SK-MEL-5 (cell line): ENCODE measurements at regions not wholly inside any gene's neighbourhood (a gene's known extent, or its start where the extent isn't known, plus 50 kb on each side); places are given as distances from the start of the nearest gene placed in this dataset.
"Not testable (repeated sequence)": the region's sequence is repeated elsewhere in the genome, so short reads cannot be mapped to it uniquely, and the experiment has no call there.

ENCODE experiments used
- DNase-seq: peaks from one replicate; pipeline ENCODE4 v3.0.0-alpha.2; 2016; ENCODE audit warnings: low read depth, low spot score
- in situ Hi-C: cut with HindIII; loops from 2 replicates; pipeline ENCODE4 v1.10.0; 2016; ENCODE audit warnings: low sequenced_read_pairs, high pct_unique_total_duplicates, low pct_unique_long_range_greater_than_20kb

- DNase-seq, result no peak
- in situ Hi-C loops, result no loop called here
Measured at GRCh38 chr11:87819151-87819550, 356.1 kb downstream of the RAB38 start.

- no peak for DNase-seq
- in situ Hi-C loops, result no loop called here
Measured at GRCh38 chr11:87812571-87813365, 362.5 kb downstream of the RAB38 start.

DNA sequence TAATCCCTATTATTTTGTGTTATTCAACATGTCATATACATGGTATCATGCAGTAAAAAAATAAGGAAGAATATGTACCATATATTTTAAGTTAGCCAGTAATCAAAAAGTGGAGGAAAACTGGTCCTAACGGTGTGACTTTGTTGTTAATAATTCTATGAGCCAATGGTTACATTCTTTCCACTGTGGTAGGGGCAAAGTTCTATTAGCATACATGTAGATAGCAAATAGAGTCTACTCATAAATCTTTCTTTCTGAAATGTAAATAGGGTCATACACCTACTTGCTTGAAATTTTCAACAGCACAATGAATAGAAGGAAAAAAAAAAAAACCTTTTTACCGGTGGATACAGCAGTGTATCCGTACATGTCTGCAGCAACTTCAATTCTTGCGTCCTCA, 364.8 kb downstream of the RAB38 start:
- in situ Hi-C loops, result no loop called here
- DNase-seq, result no peak

- DNase-seq, result peak; percentile 61
- in situ Hi-C loops, result no loop called here
Measured at GRCh38 chr11:87809256-87809655, 366.0 kb downstream of the RAB38 start.

GRCh38 chr11:87804176-87804575, 371.1 kb downstream of the RAB38 start:
- DNase-seq, result no peak

GRCh38 chr11:87803748-87804147, 371.5 kb downstream of the RAB38 start:
- in situ Hi-C loops, result no loop called here
- DNase-seq, result no peak

More at GRCh38 chr11:87804176-87804575, 371.1 kb downstream of the RAB38 start:
- in situ Hi-C loops, result no loop called here

DNA sequence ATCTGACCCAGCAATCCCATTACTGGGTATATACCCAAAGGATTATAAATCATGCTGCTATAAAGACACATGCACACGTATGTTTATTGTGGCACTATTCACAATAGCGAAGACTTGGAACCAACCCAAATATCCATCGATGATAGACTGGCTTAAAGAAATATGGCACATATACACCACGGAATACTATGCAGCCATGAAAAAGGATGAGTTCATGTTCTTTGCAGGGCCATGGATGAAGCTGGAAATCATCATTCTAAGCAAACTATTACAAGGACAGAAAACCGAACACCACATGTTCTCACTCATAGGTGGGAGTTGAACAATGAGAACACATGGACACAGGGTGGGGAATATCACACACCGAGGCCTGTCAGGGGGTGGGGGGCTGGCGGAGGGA, 390.4 kb downstream of the RAB38 start:
- in situ Hi-C loops, DNase-seq: not testable (repeated sequence)

DNA sequence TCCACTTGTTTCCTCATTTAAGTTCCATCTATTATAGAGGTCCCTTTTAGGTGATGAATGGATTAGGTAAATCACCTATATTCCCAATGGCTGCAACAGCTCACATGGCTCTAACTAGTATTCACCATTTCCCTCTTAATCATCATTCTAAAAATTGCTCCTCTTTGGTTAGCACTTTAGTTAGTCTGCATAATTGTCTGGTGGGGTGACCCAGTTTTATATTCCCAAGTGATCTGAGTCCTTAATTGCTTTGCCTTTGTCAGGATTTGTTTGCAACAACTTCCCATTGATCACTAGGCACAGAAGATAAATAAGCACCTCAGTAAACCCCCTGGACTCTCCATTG, 395.2 kb downstream of the RAB38 start:
- in situ Hi-C loops, result no loop called here
- DNase-seq, result no peak

- in situ Hi-C loops, result no loop called here
- DNase-seq, result peak; percentile 6
Measured at GRCh38 chr11:87779276-87780067, 395.8 kb downstream of the RAB38 start.

DNA sequence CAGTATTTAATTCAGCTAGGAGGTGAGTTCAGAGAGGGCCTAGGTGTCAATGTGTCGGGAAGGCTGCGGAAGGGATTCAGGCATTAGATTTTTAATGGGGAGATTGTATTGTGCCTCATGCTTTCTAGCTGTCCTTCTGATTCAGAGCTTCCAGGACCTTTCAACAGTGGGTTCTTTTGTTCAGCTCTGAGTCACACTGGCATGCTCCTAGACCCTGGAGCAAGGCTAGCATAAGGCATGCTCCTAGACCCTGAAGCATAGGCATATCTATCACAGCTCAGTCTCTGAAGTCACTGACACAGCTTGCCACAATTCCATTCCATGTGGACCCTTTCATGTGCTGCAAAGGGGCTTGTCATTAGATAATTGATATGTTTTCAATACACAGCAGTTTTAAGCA, 396.9 kb downstream of the RAB38 start:
- in situ Hi-C loops, result no loop called here
- DNase-seq, result peak; percentile 96

- no peak for DNase-seq
- in situ Hi-C loops, result no loop called here
Measured at GRCh38 chr11:87775036-87775435, 400.2 kb downstream of the RAB38 start.

DNA sequence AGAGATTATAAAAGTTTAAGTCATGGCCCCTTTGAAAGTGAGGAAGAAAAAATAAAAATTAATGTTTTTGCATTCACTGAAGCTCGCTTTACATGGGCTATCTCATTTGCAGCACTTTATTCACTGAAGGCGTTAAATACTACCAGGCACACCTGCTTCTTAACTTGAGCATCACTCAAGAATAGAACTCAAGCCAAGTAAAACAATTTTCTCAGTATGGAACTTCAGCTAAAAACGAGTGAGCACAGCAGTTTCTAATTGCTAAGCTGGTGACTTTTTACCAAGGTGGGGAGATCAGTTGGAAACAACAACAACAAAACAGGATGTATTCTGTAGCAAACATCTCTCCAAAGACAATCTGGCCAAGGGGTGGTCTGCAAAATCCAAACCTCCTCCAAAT, 405.6 kb downstream of the RAB38 start:
- in situ Hi-C loops, result no loop called here
- DNase-seq, result no peak

DNA sequence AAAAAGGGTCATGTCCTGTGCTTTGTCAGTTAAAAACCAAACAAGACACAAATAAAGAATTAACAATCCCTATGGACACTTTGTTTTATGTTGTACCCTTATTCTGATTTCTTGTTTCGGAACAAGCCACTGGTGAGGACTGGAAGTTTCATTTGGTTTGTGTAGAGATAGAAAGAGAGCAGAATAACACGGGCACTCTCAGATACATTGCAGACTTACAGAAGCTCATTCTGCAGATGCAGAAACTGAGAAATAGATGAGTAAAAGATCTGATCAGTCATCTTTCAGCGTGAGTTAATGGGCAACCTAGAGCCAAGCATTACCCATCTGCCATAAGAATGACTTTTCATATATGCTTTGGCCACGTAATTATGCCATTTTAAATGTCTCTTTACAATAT, 407.6 kb downstream of the RAB38 start:
- no peak for DNase-seq
- in situ Hi-C loops, result no loop called here

- DNase-seq, in situ Hi-C loops: not testable (repeated sequence)
Measured at GRCh38 chr11:87764075-87764474, 411.2 kb downstream of the RAB38 start.

GRCh38 chr11:87754685-87755084, 420.6 kb downstream of the RAB38 start:
- in situ Hi-C loops, result no loop called here
- DNase-seq, result no peak

GRCh38 chr11:87753143-87753542, 422.1 kb downstream of the RAB38 start:
- no peak for DNase-seq
- in situ Hi-C loops, result no loop called here

GRCh38 chr11:87743007-87743406, 432.2 kb downstream of the RAB38 start:
- in situ Hi-C loops, result no loop called here
- DNase-seq, result peak; percentile 68

GRCh38 chr11:87740968-87741367, 434.3 kb downstream of the RAB38 start:
- DNase-seq, result no peak
- in situ Hi-C loops, result no loop called here

DNA sequence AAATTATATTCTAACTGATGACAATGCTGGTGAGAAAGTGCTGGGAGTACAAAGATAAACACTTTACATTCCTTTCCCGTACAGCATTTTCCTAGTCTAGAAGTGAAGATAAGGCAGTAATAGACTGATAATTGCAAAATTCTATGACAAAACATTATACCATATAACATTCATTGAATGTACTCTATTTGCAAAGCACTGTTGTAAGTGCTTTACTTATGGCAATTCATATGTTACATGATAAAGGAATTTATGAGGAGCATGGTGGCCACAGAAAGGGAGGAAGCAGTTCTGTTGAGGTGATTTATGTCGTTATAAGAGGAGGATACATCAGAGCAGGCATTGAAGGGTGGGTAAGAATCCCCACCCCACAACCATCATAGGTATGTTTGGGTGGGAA, 434.8 kb downstream of the RAB38 start:
- DNase-seq, result no peak
- in situ Hi-C loops, result no loop called here
